ENCODE measurements at regions not wholly inside any gene's neighbourhood (a gene's known extent, or its start where the extent isn't known, plus 50 kb on each side); places are given as distances from the start of the nearest gene placed in this dataset.

DNA sequence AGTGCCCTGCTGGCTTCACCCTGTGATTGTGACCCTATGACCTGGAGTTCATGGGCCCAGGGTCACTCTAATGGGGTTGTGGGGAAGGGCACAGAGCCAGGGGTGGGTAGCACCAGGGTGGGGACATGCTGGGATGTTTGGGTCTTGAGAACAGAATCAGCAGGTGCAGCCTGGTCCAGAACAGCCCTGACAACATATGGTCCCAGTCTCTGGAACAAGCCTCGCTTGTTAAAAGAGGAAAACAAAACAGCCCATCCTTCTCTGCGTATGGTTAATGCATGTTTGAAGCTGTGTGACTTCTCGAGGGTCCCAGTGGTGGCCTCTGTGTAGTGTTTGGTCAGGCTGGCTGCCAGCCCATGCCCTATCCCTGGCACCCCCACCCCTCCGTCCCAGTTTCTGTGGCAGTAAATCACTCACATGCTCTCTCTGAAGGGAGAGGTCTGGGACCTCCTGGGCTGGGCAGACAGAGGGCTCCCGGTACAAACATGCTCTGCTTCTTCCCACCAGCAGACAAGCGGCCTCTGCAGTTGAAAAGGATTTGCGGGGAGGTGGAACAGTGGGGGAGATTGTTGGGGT, 79.4 kb downstream of the FAM241B start:
- Histone ChIP-seq H3K9me3 (no peaks in the 10 kb centered on the region), H3K27ac (no peak overlapping the region), H3K27me3 (ENCODE audit: insufficient read depth in 3 of 3, low read length in 2 of 3) (no peaks in the 10 kb centered on the region), H3K4me3 (no peak overlapping the region), H3K4me1 (no peaks in the 10 kb centered on the region), H3K36me3 (ENCODE audit: insufficient read depth in 1 of 2, low read depth in 1 of 2) (no peaks in the 10 kb centered on the region)
- intact Hi-C loops (cut with DNase I) = no loop called here
- WGBS, 3 donors = 76 to 82% (median 78%) methylated on average over 7 of the region's 7 CpGs
- TF ChIP-seq, protein P1, sequence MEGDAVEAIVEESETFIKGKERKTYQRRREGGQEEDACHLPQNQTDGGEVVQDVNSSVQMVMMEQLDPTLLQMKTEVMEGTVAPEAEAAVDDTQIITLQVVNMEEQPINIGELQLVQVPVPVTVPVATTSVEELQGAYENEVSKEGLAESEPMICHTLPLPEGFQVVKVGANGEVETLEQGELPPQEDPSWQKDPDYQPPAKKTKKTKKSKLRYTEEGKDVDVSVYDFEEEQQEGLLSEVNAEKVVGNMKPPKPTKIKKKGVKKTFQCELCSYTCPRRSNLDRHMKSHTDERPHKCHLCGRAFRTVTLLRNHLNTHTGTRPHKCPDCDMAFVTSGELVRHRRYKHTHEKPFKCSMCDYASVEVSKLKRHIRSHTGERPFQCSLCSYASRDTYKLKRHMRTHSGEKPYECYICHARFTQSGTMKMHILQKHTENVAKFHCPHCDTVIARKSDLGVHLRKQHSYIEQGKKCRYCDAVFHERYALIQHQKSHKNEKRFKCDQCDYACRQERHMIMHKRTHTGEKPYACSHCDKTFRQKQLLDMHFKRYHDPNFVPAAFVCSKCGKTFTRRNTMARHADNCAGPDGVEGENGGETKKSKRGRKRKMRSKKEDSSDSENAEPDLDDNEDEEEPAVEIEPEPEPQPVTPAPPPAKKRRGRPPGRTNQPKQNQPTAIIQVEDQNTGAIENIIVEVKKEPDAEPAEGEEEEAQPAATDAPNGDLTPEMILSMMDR (IDR thresholded peaks at IDR 0.05) = no peak
- ATAC-seq = no peak
- no peak for DNase-seq

DNA sequence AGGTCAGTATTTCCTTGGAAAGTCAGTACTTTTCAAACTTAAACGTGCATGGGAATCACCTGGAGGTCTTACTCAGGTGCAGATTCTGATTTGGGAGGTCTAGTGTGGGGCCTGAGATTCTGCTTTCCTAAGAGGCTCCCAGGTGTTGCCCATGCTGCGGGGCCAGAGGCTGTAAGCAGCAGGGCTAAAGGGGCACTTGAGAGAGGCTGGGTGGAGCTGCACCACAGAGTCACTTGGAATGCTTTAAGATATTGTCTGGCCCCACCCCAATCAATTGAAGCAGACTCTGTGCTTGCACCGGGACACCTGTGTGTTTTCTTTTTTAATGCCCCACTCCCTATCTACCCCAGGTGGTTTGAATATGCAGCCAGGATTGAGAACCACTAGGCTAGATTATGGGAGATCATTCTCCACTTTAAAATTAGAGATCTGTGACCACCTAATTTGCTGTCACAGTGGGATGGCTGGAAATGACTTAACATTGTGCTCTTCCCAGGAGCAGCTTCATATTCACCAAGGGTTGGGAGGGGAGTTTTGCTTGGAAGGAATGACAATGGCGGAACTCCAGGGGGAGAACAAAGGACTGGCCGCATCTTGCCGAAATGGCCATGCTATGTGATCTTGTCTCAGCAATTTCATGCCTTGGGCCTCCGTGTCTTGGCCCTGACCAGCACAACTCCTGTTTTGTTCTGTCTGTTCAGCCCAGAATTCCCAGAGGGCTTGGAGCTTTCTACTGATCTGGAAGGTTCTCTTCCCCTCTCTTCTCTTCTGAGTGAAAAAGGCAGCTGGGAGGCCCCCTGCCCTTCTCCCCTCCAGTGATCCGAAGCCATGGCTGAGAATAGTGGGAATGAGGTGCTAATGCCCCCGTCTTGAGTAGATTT, 80.2 kb downstream of the FAM241B start:
- Histone ChIP-seq H3K4me1 (no peaks in the 10 kb centered on the region), H3K27me3 (ENCODE audit: insufficient read depth in 3 of 3, low read length in 2 of 3) (no peaks in the 10 kb centered on the region), H3K36me3 (ENCODE audit: insufficient read depth in 1 of 2, low read depth in 1 of 2) (no peaks in the 10 kb centered on the region), H3K27ac (no peak overlapping the region), H3K4me3 (no peak overlapping the region), H3K9me3 (no peaks in the 10 kb centered on the region)
- DNase-seq = no peak
- intact Hi-C loops (cut with DNase I) = loop anchor here in 1 of 2 donors (10.0 kb wide), 2 partner anchors 195 to 285 kb away; no protein-coding TSS in a partner anchor
- TF ChIP-seq, protein P1 (IDR thresholded peaks at IDR 0.05) = no peak
- WGBS, 3 donors = 66 to 76% (median 72%) methylated on average over 9 of the region's 9 CpGs
- ATAC-seq = no peak

DNA sequence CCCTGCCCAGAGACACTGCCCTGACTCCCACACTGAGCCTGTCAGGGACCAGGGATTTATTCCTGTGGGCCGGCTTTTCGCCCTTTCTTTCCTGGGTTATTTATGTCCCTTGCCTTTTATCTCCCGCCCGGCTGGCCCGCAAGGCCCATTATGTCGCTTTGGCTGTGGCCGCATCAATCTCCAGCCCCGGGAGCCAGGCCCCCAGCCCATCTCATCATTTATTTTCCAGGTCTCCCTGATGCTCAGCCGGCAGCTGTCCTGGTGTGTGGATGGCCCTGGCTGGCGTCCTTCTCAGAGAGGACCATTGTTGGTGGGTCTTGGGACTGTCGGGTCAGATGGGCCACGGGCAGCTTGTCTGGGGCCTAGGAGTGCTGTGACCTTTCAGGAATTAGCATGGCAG, 82.3 kb downstream of the FAM241B start:
- H3K4me1 ChIP-seq = no peaks in the 10 kb centered on the region
- 68 to 77% (median 75%) methylated on average over 12 of the region's 12 CpGs for WGBS, 3 donors
- no peak overlapping the region for H3K27ac ChIP-seq
- no peaks in the 10 kb centered on the region for H3K36me3 ChIP-seq (ENCODE audit: insufficient read depth in 1 of 2, low read depth in 1 of 2)
- TF ChIP-seq, protein P1 (IDR thresholded peaks at IDR 0.05) = no peak
- DNase-seq (no peak), ATAC-seq (no peak)
- H3K27me3 ChIP-seq (ENCODE audit: insufficient read depth in 3 of 3, low read length in 2 of 3) = no peaks in the 10 kb centered on the region
- no peak overlapping the region for H3K4me3 ChIP-seq
- intact Hi-C loops (cut with DNase I) = loop anchor here in 1 of 2 donors (10.0 kb wide), 2 partner anchors 198 to 288 kb away; no protein-coding TSS in a partner anchor
- no peaks in the 10 kb centered on the region for H3K9me3 ChIP-seq

DNA sequence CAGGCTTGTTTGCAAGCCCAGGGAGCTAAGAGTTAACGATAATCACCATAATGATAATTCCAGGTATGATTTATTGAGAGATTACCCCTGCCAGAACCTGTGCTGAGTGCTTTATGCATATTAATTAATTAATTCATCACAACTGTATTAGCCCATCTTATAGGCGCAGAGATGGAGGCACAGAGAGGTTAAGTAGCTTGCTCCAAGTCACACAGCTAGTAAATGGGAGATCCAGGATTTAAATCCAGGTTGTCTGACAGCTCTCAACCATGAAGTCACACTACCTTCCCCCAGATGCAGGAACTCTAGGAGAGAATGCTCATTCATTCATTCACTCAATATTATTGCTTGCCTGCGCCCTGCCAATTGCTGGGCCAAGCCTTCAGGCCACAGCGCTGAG, 84.5 kb downstream of the FAM241B start:
- no peaks in the 10 kb centered on the region for H3K9me3 ChIP-seq
- H3K27me3 ChIP-seq (ENCODE audit: insufficient read depth in 3 of 3, low read length in 2 of 3) = no peaks in the 10 kb centered on the region
- no peak overlapping the region for H3K4me3 ChIP-seq
- H3K27ac ChIP-seq = no peak overlapping the region
- no peak for ATAC-seq
- DNase-seq = no peak
- no peaks in the 10 kb centered on the region for H3K4me1 ChIP-seq
- whole genome bisulfite sequencing, 3 donors = 97 to 98% (median 97%) methylated on average over 4 of the region's 4 CpGs
- TF ChIP-seq, protein P1 (IDR thresholded peaks at IDR 0.05) = no peak
- no peaks in the 10 kb centered on the region for H3K36me3 ChIP-seq (ENCODE audit: insufficient read depth in 1 of 2, low read depth in 1 of 2)
- intact Hi-C loops (cut with DNase I) = loop anchor here in 1 of 2 donors (10.0 kb wide), 2 partner anchors 200 to 290 kb away; no protein-coding TSS in a partner anchor

Measured in psoas muscle (tissue), 7 donors.